HUES48 (cell line): ENCODE measurements at regions not wholly inside any gene's neighbourhood (a gene's known extent, or its start where the extent isn't known, plus 50 kb on each side); places are given as distances from the start of the nearest gene placed in this dataset.

Experiments used
- H3K27ac ChIP-seq: one replicate; pipeline ENCODE4 v1.7.0; 2013; ENCODE audit warnings: low read depth, low read length, inconsistent platforms
- H3K27me3 ChIP-seq: 2 replicates; pipeline ENCODE4 v1.6.1; 2013; ENCODE audit warnings: mild to moderate bottlenecking, low read length; ENCODE audit not compliant: control insufficient read depth, insufficient read depth
- H3K36me3 ChIP-seq: 2 replicates; pipeline ENCODE4 v1.6.1; 2013; ENCODE audit warnings: low read length; ENCODE audit not compliant: control insufficient read depth, insufficient read depth
- H3K4me1 ChIP-seq: 2 replicates; pipeline ENCODE4 v1.6.1; 2013; ENCODE audit warnings: mild to moderate bottlenecking, low read length; ENCODE audit not compliant: control insufficient read depth, insufficient read depth
- H3K4me3 ChIP-seq: 2 replicates; pipeline ENCODE4 v1.5.1; 2013; ENCODE audit warnings: mild to moderate bottlenecking, low read depth, low read length
- H3K9ac ChIP-seq: 2 replicates; pipeline ENCODE4 v1.6.1; 2013; ENCODE audit warnings: mild to moderate bottlenecking, low read depth, low read length, moderate library complexity
- H3K9me3 ChIP-seq: 2 replicates; pipeline ENCODE4 v1.6.1; 2013; ENCODE audit warnings: low read length; ENCODE audit not compliant: control insufficient read depth, insufficient read depth

DNA sequence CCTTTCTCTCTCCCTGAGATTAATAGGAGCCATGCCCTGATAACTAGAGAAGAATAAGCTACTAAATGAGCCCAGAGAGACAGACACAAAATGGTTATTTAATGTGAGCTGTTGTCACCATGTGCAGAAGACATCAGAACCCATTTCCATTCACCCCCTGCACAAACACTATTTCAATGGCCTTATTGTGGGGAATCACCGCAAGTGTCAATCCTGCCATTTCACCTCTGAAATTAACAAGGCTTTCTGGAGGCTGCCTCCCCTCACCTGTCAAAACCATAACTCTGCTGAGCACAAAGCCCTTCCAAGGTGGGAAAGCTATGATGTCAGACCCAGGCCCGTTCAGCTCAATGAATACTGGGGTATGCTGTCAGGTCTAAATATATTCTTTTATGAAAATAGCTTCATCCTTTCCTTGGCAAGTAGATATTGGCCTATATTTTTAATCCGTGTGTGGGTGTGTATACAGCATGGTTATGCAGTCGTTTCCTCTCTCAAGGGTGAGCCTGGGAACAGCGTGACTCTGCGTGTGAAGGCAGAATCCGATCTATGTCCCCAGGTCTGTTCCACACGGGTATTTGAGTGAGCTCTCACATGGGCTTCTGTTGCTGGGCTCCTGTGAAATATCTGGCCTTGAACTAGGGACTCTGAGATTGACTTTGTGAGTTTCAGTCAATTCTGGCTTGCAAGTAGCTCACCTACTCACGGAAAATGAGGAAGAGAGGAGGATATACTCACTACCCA lies 266.3 kb downstream of the FBXW7 start:
- no peaks in the 10 kb centered on the region for H3K27me3 ChIP-seq
- no peak overlapping the region for H3K9ac ChIP-seq
- no peaks in the 10 kb centered on the region for H3K9me3 ChIP-seq

DNA sequence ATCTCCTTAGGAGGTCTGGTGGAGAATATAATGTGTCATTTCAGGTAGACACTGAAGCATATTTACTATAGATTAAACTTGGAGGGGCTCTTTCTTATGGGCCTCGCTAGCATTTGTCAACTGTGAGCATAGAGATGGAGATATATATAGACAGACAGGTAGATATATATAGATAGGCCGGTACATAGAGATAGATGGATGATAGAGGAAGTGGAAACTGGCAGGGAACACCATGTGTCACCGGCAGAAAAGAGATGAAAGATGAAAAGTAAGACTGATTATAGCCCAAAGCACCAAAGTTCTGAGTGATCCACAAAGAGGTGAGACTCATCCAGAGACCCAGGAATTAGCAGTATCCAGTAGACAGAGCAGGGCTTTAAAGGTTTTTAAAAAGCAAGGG lies 268.1 kb downstream of the FBXW7 start:
- Histone ChIP-seq H3K9ac (no peak overlapping the region), H3K9me3 (no peaks in the 10 kb centered on the region), H3K27ac (no peak overlapping the region), H3K4me3 (no peak overlapping the region), H3K4me1 (no peaks in the 10 kb centered on the region), H3K36me3 (no peaks in the 10 kb centered on the region), H3K27me3 (no peaks in the 10 kb centered on the region)

More for the DNA sequence above, 266.3 kb downstream of the FBXW7 start:
- H3K36me3 ChIP-seq, result no peaks in the 10 kb centered on the region
- H3K4me1 ChIP-seq, result peaks cover 11% of the 10 kb centered on the region; the same call in 1 of the 2 replicates
- no peak overlapping the region for H3K27ac ChIP-seq
- H3K4me3 ChIP-seq, result no peak overlapping the region

DNA sequence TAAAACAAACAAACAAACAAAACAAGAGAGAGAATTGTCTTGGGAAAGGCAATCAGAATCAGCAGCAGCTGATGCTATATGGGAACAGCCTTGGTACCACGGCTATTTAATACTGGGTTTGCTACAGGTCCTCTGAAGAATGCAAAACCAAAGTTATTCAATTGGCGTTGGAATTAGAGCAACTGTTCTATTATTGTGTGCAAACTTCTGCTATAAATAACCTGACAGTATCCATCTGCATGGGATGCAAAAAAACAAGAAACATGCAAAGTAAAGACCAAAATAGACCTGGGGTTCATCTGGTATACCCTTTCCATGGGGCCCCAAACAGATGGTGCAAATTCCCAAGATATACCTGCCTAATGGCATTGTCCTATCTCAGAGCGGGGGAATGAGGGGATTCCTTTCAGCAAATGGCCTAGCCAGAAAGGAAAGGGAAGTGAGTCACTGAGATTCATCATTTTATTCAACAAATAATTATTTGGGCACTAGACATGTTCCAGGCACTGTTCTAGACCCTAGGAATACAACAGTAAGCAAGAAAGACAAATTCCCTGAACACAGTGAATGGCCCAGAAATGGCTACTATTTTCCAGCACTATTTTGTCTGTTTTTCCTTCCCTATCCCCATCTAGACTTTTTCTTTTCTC lies 268.9 kb downstream of the FBXW7 start:
- Histone ChIP-seq H3K36me3 (no peaks in the 10 kb centered on the region), H3K9me3 (no peaks in the 10 kb centered on the region), H3K9ac (no peak overlapping the region), H3K4me3 (no peak overlapping the region), H3K4me1 (no peaks in the 10 kb centered on the region), H3K27me3 (no peaks in the 10 kb centered on the region), H3K27ac (no peak overlapping the region)

DNA sequence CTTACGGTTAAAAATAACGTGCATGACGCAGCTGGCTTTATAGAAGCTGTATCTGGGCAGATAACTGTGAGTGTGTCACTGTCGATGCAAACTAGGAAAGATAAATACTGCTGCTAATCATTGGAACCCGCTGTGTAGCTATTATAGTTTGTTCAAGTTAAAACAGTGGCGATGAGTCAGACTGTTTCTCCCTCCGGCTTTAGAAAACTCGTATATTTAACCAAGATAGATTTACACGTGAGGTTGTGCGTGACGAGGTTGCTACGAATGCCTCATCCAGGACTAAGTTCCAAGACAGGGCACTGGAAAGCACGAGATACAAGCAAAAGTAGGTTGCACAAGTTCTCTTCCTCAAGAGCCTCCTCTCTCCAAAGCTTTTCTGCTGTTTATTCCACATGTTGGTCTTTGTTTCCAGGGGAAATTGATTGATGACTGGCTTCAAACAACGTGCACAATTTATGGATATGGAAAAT lies 270.7 kb downstream of the FBXW7 start:
- Histone ChIP-seq H3K27me3 (no peaks in the 10 kb centered on the region), H3K9me3 (no peaks in the 10 kb centered on the region), H3K36me3 (no peaks in the 10 kb centered on the region), H3K4me3 (no peak overlapping the region), H3K4me1 (no peaks in the 10 kb centered on the region), H3K9ac (no peak overlapping the region), H3K27ac (no peak overlapping the region)

DNA sequence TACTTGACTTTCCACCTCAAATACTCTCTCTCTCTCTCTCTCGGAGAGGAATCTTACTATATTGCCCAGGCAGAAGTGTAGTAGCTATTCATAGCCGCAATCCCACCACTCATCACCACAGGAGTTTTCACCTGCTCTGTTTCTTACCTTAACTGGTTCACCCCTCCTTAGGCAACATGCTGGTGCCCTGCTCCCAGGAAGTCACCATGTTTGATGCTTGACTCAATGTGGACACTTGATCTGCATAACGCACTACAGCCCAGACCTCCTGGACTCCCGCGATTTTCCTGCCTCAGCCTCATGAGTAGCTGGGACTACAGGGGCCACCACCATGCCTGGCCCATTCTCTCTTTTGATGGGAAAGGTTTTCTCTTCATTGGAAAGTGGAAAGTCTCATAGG lies 271.8 kb downstream of the FBXW7 start:
- no peak overlapping the region for H3K4me3 ChIP-seq
- no peaks in the 10 kb centered on the region for H3K4me1 ChIP-seq
- no peaks in the 10 kb centered on the region for H3K36me3 ChIP-seq
- no peak overlapping the region for H3K9ac ChIP-seq
- no peaks in the 10 kb centered on the region for H3K9me3 ChIP-seq
- H3K27me3 ChIP-seq, result no peaks in the 10 kb centered on the region
- no peak overlapping the region for H3K27ac ChIP-seq

DNA sequence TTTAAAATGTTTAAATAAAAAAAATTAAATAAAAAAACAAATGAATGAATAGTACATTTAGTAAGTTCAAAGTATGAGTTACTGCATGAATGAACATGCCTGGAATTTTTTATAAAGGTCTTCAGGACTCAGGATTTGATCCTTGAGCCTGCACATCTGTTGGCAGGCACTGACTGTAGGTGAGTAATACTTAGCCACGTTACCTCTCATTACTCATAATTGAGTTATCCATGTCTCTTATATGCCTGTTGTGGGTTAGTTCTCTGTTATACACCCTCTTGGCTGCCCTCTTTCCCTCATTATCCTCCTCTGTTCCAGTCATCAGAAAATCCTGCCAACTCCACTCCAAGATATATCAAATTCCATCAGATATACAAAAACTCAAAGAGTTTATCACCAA lies 276.0 kb downstream of the FBXW7 start:
- Histone ChIP-seq H3K27me3 (no peaks in the 10 kb centered on the region), H3K9me3 (no peaks in the 10 kb centered on the region), H3K4me3 (no peak overlapping the region), H3K27ac (no peak overlapping the region), H3K36me3 (no peaks in the 10 kb centered on the region), H3K4me1 (peaks cover 6% of the 10 kb centered on the region; the same call in 1 of the 2 replicates), H3K9ac (no peak overlapping the region)

DNA sequence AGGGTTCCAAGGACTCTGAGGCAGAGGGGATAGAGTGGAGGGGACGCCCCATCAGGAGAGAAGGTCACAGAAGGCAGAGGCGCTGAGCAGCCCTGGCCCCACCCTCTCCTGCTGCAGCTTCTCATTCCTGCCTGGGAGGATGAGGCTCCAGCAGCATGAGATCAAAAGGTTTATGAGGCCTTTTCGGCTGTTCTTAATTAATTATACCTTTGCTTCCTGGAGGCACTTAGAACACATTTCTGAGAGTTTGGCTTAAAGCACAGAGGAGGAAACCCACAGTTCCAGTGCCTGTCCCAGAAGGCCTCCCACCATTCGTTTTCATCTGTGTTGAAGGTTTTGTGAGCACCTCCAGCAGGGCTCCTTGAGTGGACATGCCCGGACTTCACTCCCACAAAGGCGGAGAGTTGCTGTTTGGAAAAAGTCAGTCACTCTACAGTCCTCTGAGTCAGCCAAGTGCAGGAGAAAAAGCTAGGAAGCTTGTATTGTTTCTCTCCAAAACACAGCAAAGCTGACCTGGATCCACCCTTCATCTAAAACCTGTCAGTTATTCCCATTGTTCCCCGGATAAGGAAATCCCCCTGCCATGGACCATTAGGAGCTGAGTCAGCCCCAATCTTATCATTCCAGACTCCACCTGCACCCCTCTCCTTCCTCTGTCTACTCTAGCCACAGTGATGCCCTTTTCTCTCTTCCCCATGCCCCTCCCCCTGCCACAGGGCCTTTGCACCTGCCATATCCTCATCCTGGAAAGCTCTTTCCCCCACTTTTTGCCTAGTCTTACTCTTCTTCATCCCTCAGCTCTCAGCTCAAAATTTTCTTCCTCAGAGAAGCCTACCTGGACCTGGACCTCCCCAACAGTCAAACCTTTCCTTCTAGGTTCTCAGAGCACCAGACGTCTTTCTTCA lies 276.8 kb downstream of the FBXW7 start:
- Histone ChIP-seq H3K36me3 (no peaks in the 10 kb centered on the region), H3K27ac (peak overlapping the region; percentile 70), H3K9me3 (no peaks in the 10 kb centered on the region), H3K4me1 (peaks cover 6% of the 10 kb centered on the region; the same call in 1 of the 2 replicates), H3K27me3 (no peaks in the 10 kb centered on the region), H3K4me3 (no peak overlapping the region), H3K9ac (no peak overlapping the region)

DNA sequence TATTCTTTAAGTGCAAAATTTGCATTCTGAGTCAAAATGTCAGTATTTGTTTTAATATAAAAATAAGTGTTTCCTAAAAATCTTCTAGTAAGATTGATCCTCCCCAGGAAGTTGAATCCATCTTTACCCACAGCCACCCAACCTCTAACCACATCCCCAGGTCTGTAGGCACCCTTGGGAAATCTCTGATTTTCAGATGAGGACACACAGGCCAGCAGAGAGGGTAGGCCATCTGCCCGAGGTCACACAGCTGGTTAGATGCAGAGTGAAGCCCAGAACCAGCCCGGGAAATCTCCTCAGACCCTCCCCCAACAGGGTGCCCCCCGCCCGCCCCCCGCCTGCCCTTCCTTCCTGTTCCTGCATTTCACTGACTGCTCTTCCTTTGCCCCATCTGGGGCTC lies 277.5 kb downstream of the FBXW7 start:
- peak overlapping the region; percentile 70 for H3K27ac ChIP-seq
- no peak overlapping the region for H3K9ac ChIP-seq
- H3K4me3 ChIP-seq, result no peak overlapping the region
- H3K4me1 ChIP-seq, result peaks cover 6% of the 10 kb centered on the region; the same call in 1 of the 2 replicates
- no peaks in the 10 kb centered on the region for H3K36me3 ChIP-seq
- H3K9me3 ChIP-seq, result no peaks in the 10 kb centered on the region
- no peaks in the 10 kb centered on the region for H3K27me3 ChIP-seq

DNA sequence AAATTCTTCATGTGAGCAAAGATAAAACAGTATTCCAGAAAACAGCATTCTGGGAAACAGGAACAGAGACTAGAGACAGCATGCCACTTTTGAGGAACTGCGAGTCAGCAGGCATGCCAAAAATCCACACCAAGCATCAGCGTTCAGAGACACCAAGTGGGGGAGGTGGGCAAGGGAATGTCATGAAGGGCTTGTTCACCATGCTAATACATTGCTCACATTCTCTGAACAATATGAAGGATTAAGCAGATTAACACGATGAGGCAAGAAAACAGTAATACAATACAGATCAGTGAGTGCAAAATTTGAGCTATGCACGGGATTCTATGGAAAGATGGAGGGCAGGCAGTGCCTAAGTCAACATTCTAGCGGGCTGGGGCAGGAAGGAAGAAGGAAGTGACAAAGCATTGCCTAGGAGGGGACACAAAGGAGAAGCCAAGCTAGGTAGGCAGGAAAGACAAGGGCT lies 278.3 kb downstream of the FBXW7 start:
- Histone ChIP-seq H3K27ac (no peak overlapping the region), H3K27me3 (no peaks in the 10 kb centered on the region), H3K36me3 (no peaks in the 10 kb centered on the region), H3K9ac (no peak overlapping the region), H3K4me1 (peaks cover 6% of the 10 kb centered on the region; the same call in 1 of the 2 replicates), H3K4me3 (no peak overlapping the region), H3K9me3 (no peaks in the 10 kb centered on the region)

DNA sequence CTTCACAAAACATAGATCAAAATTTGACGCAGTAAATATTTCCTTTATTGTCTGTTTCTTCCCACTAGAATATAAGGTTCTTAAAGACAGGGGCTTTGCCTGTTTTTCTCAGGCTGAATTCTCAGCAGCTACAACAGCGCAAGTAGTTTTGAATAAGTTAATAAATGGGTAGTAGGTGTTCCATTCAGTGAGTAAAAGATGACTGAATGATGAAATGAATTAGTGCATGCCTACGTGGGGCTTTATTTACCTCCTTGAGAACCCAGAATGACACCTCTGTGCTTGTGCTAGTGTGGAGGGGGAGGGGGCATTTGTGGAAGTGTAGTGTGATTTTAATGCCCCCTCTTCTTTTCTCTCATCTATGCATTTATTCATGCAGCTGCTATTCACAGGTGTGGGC lies 278.9 kb downstream of the FBXW7 start:
- Histone ChIP-seq H3K27ac (no peak overlapping the region), H3K4me1 (peaks cover 6% of the 10 kb centered on the region; the same call in 1 of the 2 replicates), H3K4me3 (no peak overlapping the region)

More for the DNA sequence above, 278.9 kb downstream of the FBXW7 start:
- Histone ChIP-seq H3K9ac (no peak overlapping the region), H3K27me3 (no peaks in the 10 kb centered on the region), H3K36me3 (no peaks in the 10 kb centered on the region), H3K9me3 (no peaks in the 10 kb centered on the region)
